GM21390 (cell line): ENCODE measurements at regions not wholly inside any gene's neighbourhood (a gene's known extent, or its start where the extent isn't known, plus 50 kb on each side); places are given as distances from the start of the nearest gene placed in this dataset.
A peak's percentile ranks its signal among the peaks of the same experiment; 100 is the strongest.
"Not testable (repeated sequence)": the region's sequence is repeated elsewhere in the genome, so short reads cannot be mapped to it uniquely, and the experiment has no call there.

Experiments
- ATAC-seq: cut with Tn5 transposase; IDR thresholded peaks from one replicate; pipeline ENCODE4 v1.9.1; 2021; ENCODE audit not compliant: unreplicated experiment

GRCh38 chr21:15453261-15453660, 276.5 kb upstream of the USP25 start:
- no peak for ATAC-seq

- not testable (repeated sequence) for ATAC-seq
These were observed 276.0 kb upstream of the USP25 start for GRCh38 chr21:15453785-15454184.

- not testable (repeated sequence) for ATAC-seq
These were observed 274.9 kb upstream of the USP25 start for GRCh38 chr21:15454931-15455330.

DNA sequence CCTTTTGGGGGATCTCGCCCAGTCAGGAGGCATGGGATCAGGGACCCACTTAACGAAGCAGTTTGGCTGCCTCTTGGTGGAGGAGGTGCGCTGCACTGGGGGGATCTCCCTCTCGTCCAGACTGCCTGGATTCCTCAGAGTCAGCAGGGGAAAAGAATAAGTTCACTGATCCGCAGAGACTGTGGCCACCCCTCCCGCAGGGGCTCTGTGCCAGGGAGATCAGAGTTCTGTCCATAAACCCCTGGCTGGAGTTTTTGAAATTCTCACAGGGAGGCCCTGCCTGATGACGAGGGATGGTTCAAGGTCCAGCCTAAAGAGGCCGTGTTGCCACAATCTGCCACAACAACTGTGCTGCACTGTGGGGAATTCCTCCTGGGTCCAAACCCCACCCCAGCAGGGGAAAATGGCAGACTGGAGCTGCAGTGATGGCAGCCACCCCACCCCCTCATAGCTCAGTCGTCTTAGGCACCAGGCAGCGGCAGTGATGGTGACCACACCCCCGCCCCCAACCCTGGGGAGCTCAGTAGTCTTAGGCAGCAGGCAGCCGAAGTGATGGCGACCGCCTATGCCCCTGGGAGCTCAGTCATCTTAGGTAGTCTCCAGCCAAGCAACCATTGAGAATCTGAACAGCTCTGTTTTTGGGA, 273.8 kb upstream of the USP25 start:
- no peak for ATAC-seq

GRCh38 chr21:15457965-15458364, 271.8 kb upstream of the USP25 start:
- ATAC-seq, result no peak

DNA sequence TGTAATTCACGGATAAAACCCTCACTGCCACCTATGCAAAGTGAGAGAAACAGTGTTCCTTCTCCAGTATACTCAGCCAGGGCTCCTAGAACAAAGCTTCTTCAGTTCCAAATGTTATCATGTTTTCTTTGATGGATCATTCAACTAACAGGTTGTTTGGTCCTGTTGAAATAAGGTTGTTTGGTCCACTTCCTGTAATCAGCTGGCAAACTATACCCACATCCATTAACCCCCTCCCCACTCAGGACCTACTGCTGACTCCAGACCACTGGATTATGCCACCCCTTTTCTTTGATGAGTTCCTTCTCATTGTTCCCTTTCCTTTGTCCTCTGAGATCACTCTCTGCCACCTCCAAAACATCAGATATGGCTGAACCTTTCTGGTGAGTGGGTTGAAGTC, 267.7 kb upstream of the USP25 start:
- ATAC-seq, result no peak

GRCh38 chr21:15466329-15466728, 263.5 kb upstream of the USP25 start:
- ATAC-seq, result no peak

DNA sequence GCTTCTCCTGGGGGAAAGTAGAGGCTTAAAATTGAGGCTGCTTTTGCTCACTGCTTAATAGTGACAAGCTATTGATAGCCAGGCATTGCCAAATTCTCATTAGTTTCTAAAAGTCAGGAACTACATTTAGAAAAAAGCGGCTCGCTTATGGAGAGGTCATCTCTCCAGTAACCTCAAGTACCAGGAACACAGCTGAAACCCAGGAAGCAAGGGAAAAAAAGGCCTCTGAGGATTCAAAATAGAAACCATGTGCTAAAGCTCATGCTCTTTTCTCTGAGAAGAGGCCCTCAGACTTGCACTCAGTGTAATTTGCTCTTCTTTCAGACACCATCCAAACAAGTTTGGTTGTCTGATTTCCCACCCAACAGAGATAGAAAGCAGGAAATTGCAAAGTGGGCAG, 261.4 kb upstream of the USP25 start:
- no peak for ATAC-seq

- ATAC-seq, result no peak
These were observed 257.4 kb upstream of the USP25 start for GRCh38 chr21:15472108-15473040.

DNA sequence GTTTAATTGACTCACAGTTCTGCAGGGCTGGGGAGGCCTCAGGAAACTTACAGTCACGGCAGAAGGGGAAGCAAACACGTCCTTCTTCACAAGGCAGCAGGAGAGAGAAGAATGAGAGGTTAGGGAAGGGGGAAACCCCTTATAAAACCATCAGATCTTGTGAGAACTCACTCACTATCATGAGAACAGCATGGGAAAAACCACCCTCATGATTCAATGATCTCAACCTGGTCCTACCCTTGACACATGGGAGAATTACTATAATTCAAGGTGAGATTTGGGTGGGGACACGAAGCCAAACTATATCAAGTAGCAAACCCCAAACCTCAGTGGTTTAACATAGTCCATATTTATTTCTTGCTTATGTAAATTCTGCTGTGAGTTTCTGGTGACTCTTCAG, 252.0 kb upstream of the USP25 start:
- not testable (repeated sequence) for ATAC-seq

GRCh38 chr21:15480160-15480559, 249.6 kb upstream of the USP25 start:
- ATAC-seq, result no peak

DNA sequence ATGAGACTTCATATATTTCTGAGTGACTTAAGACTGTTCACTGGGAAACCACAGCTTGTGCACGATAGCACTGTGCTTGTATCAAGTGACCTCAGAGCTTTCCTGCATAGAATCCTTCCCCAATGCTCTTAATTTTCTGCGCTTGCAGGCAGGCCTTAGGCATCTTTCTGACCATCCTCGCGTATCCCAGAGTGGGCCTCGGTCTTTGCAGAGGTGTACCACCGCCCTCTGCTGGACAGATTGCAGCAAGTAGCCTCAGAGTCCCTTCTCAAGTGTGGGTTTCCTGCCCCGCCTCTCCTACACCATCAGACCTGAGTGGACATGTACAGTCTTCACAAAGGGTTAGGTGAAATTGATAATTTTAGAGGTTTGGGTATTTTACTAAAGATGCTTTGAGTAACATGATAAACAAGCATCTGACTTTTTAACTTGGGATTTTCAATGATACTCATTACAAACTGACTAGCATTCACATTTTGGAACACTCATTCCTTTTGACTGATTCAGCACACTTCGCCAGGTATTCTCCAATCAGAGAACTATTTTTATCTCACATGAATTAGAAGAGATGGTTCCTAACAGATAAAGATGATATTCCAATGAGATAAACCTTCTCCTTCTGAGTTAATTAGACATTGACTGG, 246.5 kb upstream of the USP25 start:
- peak; percentile 95 for ATAC-seq

DNA sequence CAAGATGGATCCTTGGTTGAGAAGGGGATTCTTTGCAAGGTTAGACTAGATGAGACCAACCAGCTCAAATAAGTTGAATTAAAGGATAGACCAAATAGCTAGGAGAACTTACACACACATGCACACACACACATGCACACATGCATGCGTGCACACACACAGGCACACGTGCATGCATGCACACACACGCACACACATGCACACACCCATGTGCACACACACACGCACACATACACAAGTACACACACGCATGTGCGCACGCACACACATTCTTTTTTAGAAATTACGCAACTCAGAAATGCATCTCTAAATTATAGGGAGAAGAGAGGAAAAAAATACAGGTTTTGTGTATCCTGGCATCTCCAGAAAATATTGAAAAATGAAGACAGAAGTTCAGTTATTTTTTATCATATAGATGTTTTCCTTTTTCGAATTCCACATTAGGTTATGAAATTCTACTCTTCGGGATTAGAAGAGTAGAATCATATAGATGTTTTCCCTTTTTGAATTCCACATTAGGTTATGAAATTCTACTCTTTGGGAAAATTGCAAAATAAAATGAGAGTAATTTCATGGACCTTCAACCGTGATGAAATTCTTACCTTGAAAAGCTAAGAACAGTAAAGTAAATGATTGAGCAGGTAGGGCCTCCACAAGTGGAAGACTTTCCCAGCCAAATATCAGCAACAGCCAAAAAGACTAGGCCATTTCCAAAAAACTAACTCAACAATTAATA, 243.2 kb upstream of the USP25 start:
- no peak for ATAC-seq

- no peak for ATAC-seq
These were observed 242.6 kb upstream of the USP25 start for GRCh38 chr21:15487196-15487550.

DNA sequence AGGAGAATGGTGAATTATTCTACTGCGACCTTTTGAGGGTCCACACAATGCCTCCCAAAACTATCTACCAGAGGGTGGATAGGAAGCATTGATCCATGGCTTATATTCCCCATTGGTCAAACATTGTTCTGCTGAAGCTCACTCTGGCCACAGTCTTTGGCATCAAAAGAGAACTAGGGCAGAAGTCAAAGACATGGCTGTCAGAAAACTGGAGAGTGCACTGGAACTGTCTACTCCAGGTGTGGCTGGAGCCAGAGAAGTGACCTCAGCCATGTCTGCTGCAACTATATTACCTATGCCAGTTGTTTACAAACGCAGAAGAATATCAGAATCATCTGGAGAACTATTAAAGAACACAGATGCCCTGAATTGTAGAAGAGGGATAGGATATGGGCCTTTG, 238.7 kb upstream of the USP25 start:
- ATAC-seq, result no peak

DNA sequence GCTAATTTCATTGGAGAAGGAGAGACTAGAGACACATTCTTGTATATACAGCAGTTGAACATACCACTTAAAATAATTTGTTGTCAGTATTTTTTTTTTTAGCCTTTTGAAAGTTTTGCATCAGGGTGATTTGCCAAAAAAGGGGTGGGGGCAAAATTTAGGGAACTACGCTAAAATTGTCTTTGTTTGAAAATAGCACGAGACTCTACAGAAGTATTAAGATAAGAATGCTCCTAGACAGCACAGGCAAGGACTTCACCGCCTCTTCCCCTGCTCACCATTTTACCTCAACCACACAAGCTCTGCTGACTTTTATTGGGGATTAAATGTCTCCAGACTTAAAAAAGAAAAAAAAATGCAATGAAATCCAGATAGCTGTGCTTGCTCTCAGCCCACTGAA, 236.1 kb upstream of the USP25 start:
- no peak for ATAC-seq

DNA sequence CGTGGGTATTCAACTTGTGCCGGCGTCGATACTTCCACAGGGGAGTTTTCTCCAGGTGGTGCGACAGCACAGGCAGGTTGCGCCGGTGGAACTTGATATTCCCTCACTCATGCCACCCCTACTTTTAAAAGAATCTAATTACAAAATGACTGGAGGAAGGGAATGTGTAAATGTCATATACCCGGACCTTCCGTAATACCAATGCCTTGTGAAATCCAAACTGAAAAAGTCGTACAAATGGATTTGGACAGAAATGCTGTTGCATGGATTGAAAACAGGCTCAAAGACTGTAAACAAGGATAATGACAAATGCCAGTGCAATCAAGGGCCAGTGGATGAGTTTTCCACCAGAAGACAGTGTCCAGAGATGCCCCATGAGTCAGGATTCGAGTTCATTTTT, 235.3 kb upstream of the USP25 start:
- no peak for ATAC-seq

DNA sequence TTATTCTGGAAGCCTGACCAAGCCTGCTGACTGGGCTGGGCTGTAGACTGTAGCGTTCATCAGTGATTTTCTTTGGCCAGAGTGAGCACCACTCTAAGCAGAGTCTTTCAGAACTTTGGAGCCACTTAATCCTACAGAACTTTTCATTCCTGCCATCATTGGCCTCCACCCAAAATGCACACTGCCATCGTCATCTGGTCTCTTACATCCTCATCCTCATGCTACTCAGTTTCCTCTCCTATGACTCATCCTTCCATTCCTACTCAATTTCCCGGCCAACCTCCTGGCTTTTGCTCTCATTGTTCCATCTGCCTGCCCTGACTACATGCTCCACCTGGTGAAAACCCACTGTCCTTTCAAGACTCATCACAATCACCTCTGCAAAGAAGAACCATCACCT, 233.8 kb upstream of the USP25 start:
- no peak for ATAC-seq

DNA sequence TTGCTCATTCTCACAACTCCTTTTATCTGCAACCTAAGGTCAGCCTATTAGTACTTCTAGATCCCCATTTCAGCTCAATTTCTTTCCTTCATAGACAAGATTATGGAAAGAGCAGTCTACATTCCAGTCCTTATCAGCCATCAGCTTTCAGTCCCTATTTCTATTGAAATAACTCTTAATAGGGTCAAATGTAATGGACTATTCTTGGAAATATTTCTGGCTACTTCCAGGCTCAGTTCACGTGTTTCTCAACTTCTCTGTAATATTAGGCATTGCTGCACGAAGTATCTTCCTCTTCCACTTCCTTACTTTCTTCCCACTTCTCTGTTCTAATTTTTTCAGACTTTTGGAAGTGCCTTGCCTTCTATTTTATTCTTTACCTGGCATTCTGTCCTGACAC, 232.9 kb upstream of the USP25 start:
- no peak for ATAC-seq

- no peak for ATAC-seq
These were observed 231.3 kb upstream of the USP25 start for GRCh38 chr21:15498455-15498854.

- no peak for ATAC-seq
These were observed 223.7 kb upstream of the USP25 start for GRCh38 chr21:15506086-15506485.
